GM12878 (cell line): ENCODE measurements at regions not wholly inside any gene's neighbourhood (a gene's known extent, or its start where the extent isn't known, plus 50 kb on each side); places are given as distances from the start of the nearest gene placed in this dataset.

Source experiments
- ESRRA ChIP-seq: IDR thresholded peaks from 2 replicates; pipeline ENCODE4 v1.6.1; 2012; ENCODE audit warnings: mild to moderate bottlenecking, low read length, improper control_type of control experiment
- KLF5 ChIP-seq: fragments of 450-650 bp; IDR thresholded peaks from 2 replicates; pipeline ENCODE4 v1.6.1; 2014; ENCODE audit warnings: mild to moderate bottlenecking; ENCODE audit not compliant: partially characterized antibody
- SRF ChIP-seq, 2 experiments: IDR thresholded peaks; 2 replicates each; pipeline ENCODE4 v1.6.1; 2011; ENCODE audit warnings: low read depth in 2 of 2, low read length in 2 of 2, mild to moderate bottlenecking in 1 of 2, moderate library complexity in 1 of 2
- STAT1 ChIP-seq: fragments of 450-650 bp; conservative IDR thresholded peaks from 2 replicates; pipeline ENCODE4 v1.6.1; 2014; ENCODE audit warnings: antibody characterized with exemption, mild to moderate bottlenecking
- TAF1 ChIP-seq: IDR thresholded peaks from 2 replicates; pipeline ENCODE4 v1.6.1; 2011; ENCODE audit warnings: mild to moderate bottlenecking, low read depth, low read length, borderline replicate concordance
- ZNF217 ChIP-seq: fragments of 450-650 bp; IDR thresholded peaks from 2 replicates; pipeline ENCODE4 v1.6.1; 2017; ENCODE audit warnings: antibody characterized with exemption, mild to moderate bottlenecking
- TF ChIP-seq, protein P1 (sequence below): fragments of 450-650 bp; IDR thresholded peaks from 2 replicates; pipeline ENCODE4 v1.6.1; 2018; ENCODE audit warnings: mild to moderate bottlenecking, low read depth, moderate library complexity; ENCODE audit not compliant: partially characterized antibody
- TF ChIP-seq, protein P2 (sequence below): fragments of 450-650 bp; IDR thresholded peaks from 2 replicates; pipeline ENCODE4 v1.6.1; 2016; ENCODE audit warnings: mild to moderate bottlenecking, moderate library complexity, borderline replicate concordance

GRCh38 chr10:89118091-89118490, 89.0 kb downstream of the CH25H start (continued):
- TF ChIP-seq SRF (IDR thresholded peaks at IDR 0.05; ENCODE audit: low read depth in 2 of 2, low read length in 2 of 2) (no peak), ZNF217 (no peak), KLF5 (no peak), STAT1 (no peak), TAF1 (no peak), ESRRA (no peak)
- TF ChIP-seq, protein P1, sequence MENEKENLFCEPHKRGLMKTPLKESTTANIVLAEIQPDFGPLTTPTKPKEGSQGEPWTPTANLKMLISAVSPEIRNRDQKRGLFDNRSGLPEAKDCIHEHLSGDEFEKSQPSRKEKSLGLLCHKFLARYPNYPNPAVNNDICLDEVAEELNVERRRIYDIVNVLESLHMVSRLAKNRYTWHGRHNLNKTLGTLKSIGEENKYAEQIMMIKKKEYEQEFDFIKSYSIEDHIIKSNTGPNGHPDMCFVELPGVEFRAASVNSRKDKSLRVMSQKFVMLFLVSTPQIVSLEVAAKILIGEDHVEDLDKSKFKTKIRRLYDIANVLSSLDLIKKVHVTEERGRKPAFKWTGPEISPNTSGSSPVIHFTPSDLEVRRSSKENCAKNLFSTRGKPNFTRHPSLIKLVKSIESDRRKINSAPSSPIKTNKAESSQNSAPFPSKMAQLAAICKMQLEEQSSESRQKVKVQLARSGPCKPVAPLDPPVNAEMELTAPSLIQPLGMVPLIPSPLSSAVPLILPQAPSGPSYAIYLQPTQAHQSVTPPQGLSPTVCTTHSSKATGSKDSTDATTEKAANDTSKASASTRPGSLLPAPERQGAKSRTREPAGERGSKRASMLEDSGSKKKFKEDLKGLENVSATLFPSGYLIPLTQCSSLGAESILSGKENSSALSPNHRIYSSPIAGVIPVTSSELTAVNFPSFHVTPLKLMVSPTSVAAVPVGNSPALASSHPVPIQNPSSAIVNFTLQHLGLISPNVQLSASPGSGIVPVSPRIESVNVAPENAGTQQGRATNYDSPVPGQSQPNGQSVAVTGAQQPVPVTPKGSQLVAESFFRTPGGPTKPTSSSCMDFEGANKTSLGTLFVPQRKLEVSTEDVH, result no peak
- TF ChIP-seq, protein P2, sequence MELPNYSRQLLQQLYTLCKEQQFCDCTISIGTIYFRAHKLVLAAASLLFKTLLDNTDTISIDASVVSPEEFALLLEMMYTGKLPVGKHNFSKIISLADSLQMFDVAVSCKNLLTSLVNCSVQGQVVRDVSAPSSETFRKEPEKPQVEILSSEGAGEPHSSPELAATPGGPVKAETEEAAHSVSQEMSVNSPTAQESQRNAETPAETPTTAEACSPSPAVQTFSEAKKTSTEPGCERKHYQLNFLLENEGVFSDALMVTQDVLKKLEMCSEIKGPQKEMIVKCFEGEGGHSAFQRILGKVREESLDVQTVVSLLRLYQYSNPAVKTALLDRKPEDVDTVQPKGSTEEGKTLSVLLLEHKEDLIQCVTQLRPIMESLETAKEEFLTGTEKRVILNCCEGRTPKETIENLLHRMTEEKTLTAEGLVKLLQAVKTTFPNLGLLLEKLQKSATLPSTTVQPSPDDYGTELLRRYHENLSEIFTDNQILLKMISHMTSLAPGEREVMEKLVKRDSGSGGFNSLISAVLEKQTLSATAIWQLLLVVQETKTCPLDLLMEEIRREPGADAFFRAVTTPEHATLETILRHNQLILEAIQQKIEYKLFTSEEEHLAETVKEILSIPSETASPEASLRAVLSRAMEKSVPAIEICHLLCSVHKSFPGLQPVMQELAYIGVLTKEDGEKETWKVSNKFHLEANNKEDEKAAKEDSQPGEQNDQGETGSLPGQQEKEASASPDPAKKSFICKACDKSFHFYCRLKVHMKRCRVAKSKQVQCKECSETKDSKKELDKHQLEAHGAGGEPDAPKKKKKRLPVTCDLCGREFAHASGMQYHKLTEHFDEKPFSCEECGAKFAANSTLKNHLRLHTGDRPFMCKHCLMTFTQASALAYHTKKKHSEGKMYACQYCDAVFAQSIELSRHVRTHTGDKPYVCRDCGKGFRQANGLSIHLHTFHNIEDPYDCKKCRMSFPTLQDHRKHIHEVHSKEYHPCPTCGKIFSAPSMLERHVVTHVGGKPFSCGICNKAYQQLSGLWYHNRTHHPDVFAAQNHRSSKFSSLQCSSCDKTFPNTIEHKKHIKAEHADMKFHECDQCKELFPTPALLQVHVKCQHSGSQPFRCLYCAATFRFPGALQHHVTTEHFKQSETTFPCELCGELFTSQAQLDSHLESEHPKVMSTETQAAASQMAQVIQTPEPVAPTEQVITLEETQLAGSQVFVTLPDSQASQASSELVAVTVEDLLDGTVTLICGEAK, result no peak
- TF ChIP-seq, all 136 proteins: peak for 0
